Endodermal cell (in vitro differentiated cells): ENCODE measurements at regions not wholly inside any gene's neighbourhood (a gene's known extent, or its start where the extent isn't known, plus 50 kb on each side); places are given as distances from the start of the nearest gene placed in this dataset.

Experiments
- DNase-seq: peaks from one replicate; pipeline ENCODE4 v3.0.0-alpha.2; 2017
- H3K27ac ChIP-seq: 2 replicates; pipeline ENCODE4 v1.5.1; 2013; ENCODE audit warnings: mild to moderate bottlenecking, low read depth, low read length, moderate library complexity
- H3K27me3 ChIP-seq: 2 replicates; pipeline ENCODE4 v1.6.1; 2013; ENCODE audit warnings: mild to moderate bottlenecking, low read length, moderate library complexity; ENCODE audit not compliant: insufficient read depth, control insufficient read depth, poor library complexity, severe bottlenecking
- H3K36me3 ChIP-seq: 2 replicates; pipeline ENCODE4 v1.7.0; 2013; ENCODE audit warnings: mild to moderate bottlenecking, low read length, moderate library complexity; ENCODE audit not compliant: control insufficient read depth, insufficient read depth
- H3K4me1 ChIP-seq: one replicate; pipeline ENCODE4 v1.7.0; 2013; ENCODE audit warnings: low read length; ENCODE audit not compliant: control insufficient read depth, insufficient read depth
- H3K4me3 ChIP-seq: 2 replicates; pipeline ENCODE4 v1.5.1; 2013; ENCODE audit warnings: mild to moderate bottlenecking, low read length, moderate library complexity
- H3K9ac ChIP-seq: 2 replicates; pipeline ENCODE4 v1.6.1; 2013; ENCODE audit warnings: mild to moderate bottlenecking, low read length, moderate library complexity; ENCODE audit not compliant: poor library complexity, severe bottlenecking; ENCODE audit errors: extremely low read depth
- H3K9me3 ChIP-seq: 2 replicates; pipeline ENCODE4 v1.6.1; 2013; ENCODE audit warnings: mild to moderate bottlenecking, low read length, moderate library complexity; ENCODE audit not compliant: control insufficient read depth
- H3K27ac Mint-ChIP-seq: 2 replicates; pipeline ENCODE4 v1.8.0; 2020; ENCODE audit warnings: mixed read lengths
- H3K27me3 Mint-ChIP-seq: 2 replicates; pipeline ENCODE4 v1.8.0; 2021; ENCODE audit warnings: mild to moderate bottlenecking, mixed read lengths; ENCODE audit not compliant: insufficient read depth
- H3K36me3 Mint-ChIP-seq: 2 replicates; pipeline ENCODE4 v1.8.0; 2020; ENCODE audit warnings: low read depth, mixed read lengths
- H3K4me1 Mint-ChIP-seq: 2 replicates; pipeline ENCODE4 v1.8.0; 2020; ENCODE audit warnings: mixed read lengths
- H3K4me3 Mint-ChIP-seq: 2 replicates; pipeline ENCODE4 v1.8.0; 2020; ENCODE audit warnings: mild to moderate bottlenecking, moderate library complexity, mixed read lengths
- H3K9me3 Mint-ChIP-seq: 2 replicates; pipeline ENCODE4 v1.8.0; 2020; ENCODE audit warnings: mild to moderate bottlenecking, mixed read lengths
- WGBS, 2 experiments: methylation state at CpG; one replicate each; pipeline versions ENCODE4 v1.1.5 to v1.1.7; 2013; ENCODE audit warnings: missing lambda C conversion rate in 2 of 2, mixed read lengths in 1 of 2; ENCODE audit not compliant: insufficient coverage in 1 of 2, insufficient read length in 1 of 2; 5-methylcytosine and 5-hydroxymethylcytosine counted together
- TF ChIP-seq, protein P1 (sequence below): fragments of 200-600 bp; sonication (generic); conservative IDR thresholded peaks from 2 replicates; pipeline ENCODE4 v1.5.0; 2021; ENCODE audit warnings: antibody characterized with exemption, mild to moderate bottlenecking

DNA sequence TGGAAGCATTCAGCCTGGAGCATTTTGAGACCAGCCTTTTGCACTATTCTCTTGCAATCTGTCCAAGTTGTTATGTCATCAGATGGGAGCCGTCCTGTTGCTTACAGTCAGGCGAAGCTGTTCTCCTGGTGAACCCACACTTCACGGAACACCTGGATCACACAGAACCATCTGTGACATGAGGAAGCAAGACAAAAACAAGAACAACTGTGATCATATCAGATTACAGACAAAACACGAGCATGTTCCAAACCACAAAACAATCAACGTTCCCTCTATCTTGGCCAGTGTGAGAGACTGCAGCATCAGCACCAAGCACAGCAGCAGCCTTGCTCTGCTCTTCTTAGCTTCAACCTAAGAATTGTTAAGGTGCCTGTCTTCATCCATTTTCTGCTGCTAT, 180.5 kb upstream of the SFSWAP start:
- no peaks in the 10 kb centered on the region for H3K36me3 ChIP-seq
- 91 to 98% methylated on average over 5 of the region's 5 CpGs for WGBS, 2 experiments

GRCh38 chr12:131533139-131533538, 177.8 kb upstream of the SFSWAP start:
- Histone ChIP-seq H3K36me3 (no peaks in the 10 kb centered on the region), H3K9ac (no peak overlapping the region), H3K9me3 (no peaks in the 10 kb centered on the region), H3K4me1 (no peaks in the 10 kb centered on the region), H3K4me3 (no peak overlapping the region), H3K27me3 (no peaks in the 10 kb centered on the region), H3K27ac (no peak overlapping the region)
- no peak overlapping the region for H3K4me3 Mint-ChIP-seq
- 91 to 92% methylated on average over 8 to 12 of the region's 12 CpGs for WGBS, 2 experiments
- no peaks in the 10 kb centered on the region for H3K4me1 Mint-ChIP-seq
- no peaks in the 10 kb centered on the region for H3K36me3 Mint-ChIP-seq
- no peaks in the 10 kb centered on the region for H3K9me3 Mint-ChIP-seq
- TF ChIP-seq, protein P1, sequence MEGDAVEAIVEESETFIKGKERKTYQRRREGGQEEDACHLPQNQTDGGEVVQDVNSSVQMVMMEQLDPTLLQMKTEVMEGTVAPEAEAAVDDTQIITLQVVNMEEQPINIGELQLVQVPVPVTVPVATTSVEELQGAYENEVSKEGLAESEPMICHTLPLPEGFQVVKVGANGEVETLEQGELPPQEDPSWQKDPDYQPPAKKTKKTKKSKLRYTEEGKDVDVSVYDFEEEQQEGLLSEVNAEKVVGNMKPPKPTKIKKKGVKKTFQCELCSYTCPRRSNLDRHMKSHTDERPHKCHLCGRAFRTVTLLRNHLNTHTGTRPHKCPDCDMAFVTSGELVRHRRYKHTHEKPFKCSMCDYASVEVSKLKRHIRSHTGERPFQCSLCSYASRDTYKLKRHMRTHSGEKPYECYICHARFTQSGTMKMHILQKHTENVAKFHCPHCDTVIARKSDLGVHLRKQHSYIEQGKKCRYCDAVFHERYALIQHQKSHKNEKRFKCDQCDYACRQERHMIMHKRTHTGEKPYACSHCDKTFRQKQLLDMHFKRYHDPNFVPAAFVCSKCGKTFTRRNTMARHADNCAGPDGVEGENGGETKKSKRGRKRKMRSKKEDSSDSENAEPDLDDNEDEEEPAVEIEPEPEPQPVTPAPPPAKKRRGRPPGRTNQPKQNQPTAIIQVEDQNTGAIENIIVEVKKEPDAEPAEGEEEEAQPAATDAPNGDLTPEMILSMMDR = no peak
- H3K27me3 Mint-ChIP-seq = peaks cover 9% of the 10 kb centered on the region
- DNase-seq = no peak
- H3K27ac Mint-ChIP-seq = no peak overlapping the region

More for the DNA sequence above, 180.5 kb upstream of the SFSWAP start:
- TF ChIP-seq, protein P1 = no peak
- no peak overlapping the region for H3K9ac ChIP-seq
- H3K27ac Mint-ChIP-seq = no peak overlapping the region
- no peaks in the 10 kb centered on the region for H3K9me3 ChIP-seq
- no peaks in the 10 kb centered on the region for H3K4me1 ChIP-seq
- no peaks in the 10 kb centered on the region for H3K27me3 ChIP-seq
- H3K36me3 Mint-ChIP-seq = no peaks in the 10 kb centered on the region
- H3K4me1 Mint-ChIP-seq = no peaks in the 10 kb centered on the region
- peaks cover 9% of the 10 kb centered on the region for H3K27me3 Mint-ChIP-seq
- H3K4me3 ChIP-seq = no peak overlapping the region
- no peak overlapping the region for H3K4me3 Mint-ChIP-seq
- H3K27ac ChIP-seq = no peak overlapping the region
- no peaks in the 10 kb centered on the region for H3K9me3 Mint-ChIP-seq
- no peak for DNase-seq

DNA sequence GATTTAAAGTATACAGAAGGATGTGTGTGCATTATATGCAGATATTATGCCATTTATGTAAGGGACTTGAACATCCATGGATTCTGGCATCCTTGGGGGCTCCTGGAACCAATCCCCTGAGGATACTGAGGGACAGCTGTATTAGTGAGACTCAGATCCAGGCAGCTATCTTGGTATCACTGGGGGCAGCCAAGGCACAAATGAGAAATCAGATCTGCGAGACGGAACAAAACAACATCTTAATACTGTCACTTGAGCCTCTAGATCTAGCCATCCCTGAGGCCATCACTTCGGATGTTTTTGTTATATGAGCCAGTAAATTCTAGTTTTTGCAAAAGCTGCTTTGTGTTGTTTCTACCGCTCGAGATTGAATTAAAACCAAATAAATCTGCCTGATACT, 175.1 kb upstream of the SFSWAP start:
- H3K27ac Mint-ChIP-seq = no peak overlapping the region
- Histone ChIP-seq H3K27me3 (no peaks in the 10 kb centered on the region), H3K4me1 (no peaks in the 10 kb centered on the region), H3K36me3 (no peaks in the 10 kb centered on the region), H3K9me3 (no peaks in the 10 kb centered on the region), H3K4me3 (no peak overlapping the region), H3K9ac (no peak overlapping the region), H3K27ac (no peak overlapping the region)
- no peaks in the 10 kb centered on the region for H3K9me3 Mint-ChIP-seq
- no peak overlapping the region for H3K4me3 Mint-ChIP-seq
- TF ChIP-seq, protein P1 = no peak
- 91 to 100% methylated on average over 5 of the region's 5 CpGs for WGBS, 2 experiments
- H3K27me3 Mint-ChIP-seq = peaks cover 9% of the 10 kb centered on the region
- no peaks in the 10 kb centered on the region for H3K36me3 Mint-ChIP-seq
- no peak for DNase-seq
- H3K4me1 Mint-ChIP-seq = no peaks in the 10 kb centered on the region
